ENCODE measurements at regions not wholly inside any gene's neighbourhood (a gene's known extent, or its start where the extent isn't known, plus 50 kb on each side); places are given as distances from the start of the nearest gene placed in this dataset.
A peak's percentile ranks its signal among the peaks of the same experiment; 100 is the strongest.
"Not testable (repeated sequence)": the region's sequence is repeated elsewhere in the genome, so short reads cannot be mapped to it uniquely, and the experiment has no call there.

GRCh38 chr1:228825041-228825440, 89.8 kb downstream of the RHOU start:
- no peak for DNase-seq

GRCh38 chr1:228825840-228826484, 90.7 kb downstream of the RHOU start:
- no peak for DNase-seq

- no peak for DNase-seq
Measured at GRCh38 chr1:228827019-228827418, 91.7 kb downstream of the RHOU start.

GRCh38 chr1:228828151-228828550, 92.9 kb downstream of the RHOU start:
- DNase-seq = no peak

GRCh38 chr1:228830185-228830953, 95.1 kb downstream of the RHOU start:
- no peak for DNase-seq

GRCh38 chr1:228830954-228831481, 95.7 kb downstream of the RHOU start:
- DNase-seq = peak; percentile 64

- DNase-seq = peak; percentile 23
Measured at GRCh38 chr1:228833911-228834688, 98.8 kb downstream of the RHOU start.

- DNase-seq = no peak
Measured at GRCh38 chr1:228835456-228835855, 100.2 kb downstream of the RHOU start.

GRCh38 chr1:228835911-228836310, 100.6 kb downstream of the RHOU start:
- DNase-seq = no peak

- no peak for DNase-seq
Measured at GRCh38 chr1:228836427-228836826, 101.1 kb downstream of the RHOU start.

- no peak for DNase-seq
Measured at GRCh38 chr1:228837032-228837431, 101.8 kb downstream of the RHOU start.

GRCh38 chr1:228837817-228838716, 102.8 kb downstream of the RHOU start:
- peak; percentile 57 for DNase-seq

- DNase-seq = no peak
Measured at GRCh38 chr1:228838717-228839500, 103.6 kb downstream of the RHOU start.

GRCh38 chr1:228839656-228840055, 104.4 kb downstream of the RHOU start:
- no peak for DNase-seq

GRCh38 chr1:228841632-228842031, 106.4 kb downstream of the RHOU start:
- DNase-seq = no peak

- peak; percentile 75 for DNase-seq
Measured at GRCh38 chr1:228842094-228842775, 107.0 kb downstream of the RHOU start.

- DNase-seq = no peak
Measured at GRCh38 chr1:228845101-228845500, 109.8 kb downstream of the RHOU start.

- no peak for DNase-seq
Measured at GRCh38 chr1:228846952-228847351, 111.7 kb downstream of the RHOU start.

GRCh38 chr1:228847451-228847850, 112.2 kb downstream of the RHOU start:
- DNase-seq = not testable (repeated sequence)

GRCh38 chr1:228848406-228848805, 113.1 kb downstream of the RHOU start:
- no peak for DNase-seq

- no peak for DNase-seq
Measured at GRCh38 chr1:228849011-228849541, 113.8 kb downstream of the RHOU start.

All from fibroblast of skin of right quadriceps (primary cell).